PC-9 (cell line): ENCODE measurements at regions not wholly inside any gene's neighbourhood (a gene's known extent, or its start where the extent isn't known, plus 50 kb on each side); places are given as distances from the start of the nearest gene placed in this dataset.

ENCODE experiments used
- EZH2 ChIP-seq: fragments of 200-600 bp; sonication (generic); IDR thresholded peaks from 2 replicates; pipeline ENCODE4 v1.8.0; 2017; ENCODE audit warnings: antibody characterized with exemption, low read depth
- TF ChIP-seq, protein P1 (sequence below): fragments of 200-600 bp; sonication (generic); conservative IDR thresholded peaks from 2 replicates; pipeline ENCODE4 v1.6.1; 2017; ENCODE audit warnings: mixed run types, antibody characterized with exemption, mild to moderate bottlenecking, moderate library complexity

DNA sequence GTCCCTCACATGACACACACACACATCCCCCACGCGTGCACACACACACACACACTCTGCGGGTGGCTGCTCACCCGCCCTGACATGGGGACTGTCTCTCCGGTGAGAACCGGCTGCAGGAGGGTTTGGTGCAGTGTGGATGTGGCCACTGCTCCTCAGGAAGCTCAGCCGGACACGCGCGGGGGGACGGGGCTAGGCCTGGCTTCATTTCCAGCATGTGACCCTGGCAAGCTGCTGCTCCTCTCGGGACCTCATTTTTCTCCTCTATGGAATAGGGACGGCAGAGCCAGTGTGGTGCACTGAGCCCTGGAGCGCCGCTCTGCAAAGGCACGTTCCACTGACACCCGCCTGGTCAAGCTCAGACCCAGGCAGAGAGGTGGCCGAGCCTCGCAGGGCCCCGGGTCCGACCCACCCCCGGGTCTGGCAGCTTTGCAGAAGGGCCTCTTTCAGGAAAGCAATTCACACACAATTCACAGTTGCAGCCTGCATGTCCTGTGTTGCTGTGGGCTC, 56.8 kb upstream of the SLCO4A1 start:
- TF ChIP-seq, protein P1, sequence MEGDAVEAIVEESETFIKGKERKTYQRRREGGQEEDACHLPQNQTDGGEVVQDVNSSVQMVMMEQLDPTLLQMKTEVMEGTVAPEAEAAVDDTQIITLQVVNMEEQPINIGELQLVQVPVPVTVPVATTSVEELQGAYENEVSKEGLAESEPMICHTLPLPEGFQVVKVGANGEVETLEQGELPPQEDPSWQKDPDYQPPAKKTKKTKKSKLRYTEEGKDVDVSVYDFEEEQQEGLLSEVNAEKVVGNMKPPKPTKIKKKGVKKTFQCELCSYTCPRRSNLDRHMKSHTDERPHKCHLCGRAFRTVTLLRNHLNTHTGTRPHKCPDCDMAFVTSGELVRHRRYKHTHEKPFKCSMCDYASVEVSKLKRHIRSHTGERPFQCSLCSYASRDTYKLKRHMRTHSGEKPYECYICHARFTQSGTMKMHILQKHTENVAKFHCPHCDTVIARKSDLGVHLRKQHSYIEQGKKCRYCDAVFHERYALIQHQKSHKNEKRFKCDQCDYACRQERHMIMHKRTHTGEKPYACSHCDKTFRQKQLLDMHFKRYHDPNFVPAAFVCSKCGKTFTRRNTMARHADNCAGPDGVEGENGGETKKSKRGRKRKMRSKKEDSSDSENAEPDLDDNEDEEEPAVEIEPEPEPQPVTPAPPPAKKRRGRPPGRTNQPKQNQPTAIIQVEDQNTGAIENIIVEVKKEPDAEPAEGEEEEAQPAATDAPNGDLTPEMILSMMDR, result no peak
- no peak for TF ChIP-seq EZH2
